ENCODE measurements at regions not wholly inside any gene's neighbourhood (a gene's known extent, or its start where the extent isn't known, plus 50 kb on each side); places are given as distances from the start of the nearest gene placed in this dataset.

DNA sequence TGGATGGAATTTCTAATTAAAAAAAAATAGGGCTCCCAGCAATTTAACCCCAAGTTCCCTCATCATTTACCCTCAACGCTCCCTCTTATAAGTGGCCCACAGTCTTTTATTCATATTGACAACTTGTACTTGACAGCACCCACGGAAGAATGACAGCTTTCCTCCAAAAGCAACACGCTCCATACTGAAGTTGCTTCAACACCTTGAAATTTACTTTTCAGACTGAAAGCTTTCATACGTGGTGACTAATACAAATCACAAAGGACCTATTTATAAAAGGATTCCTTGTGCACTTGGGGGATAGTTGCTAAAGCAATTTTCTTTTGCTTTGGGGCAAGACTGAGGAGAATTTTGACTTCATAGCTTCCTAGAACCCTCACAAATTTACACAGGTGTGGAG, 1629.4 kb upstream of the SEL1L start:
- TF ChIP-seq POLR2A (IDR thresholded peaks at IDR 0.05), result no peak
- TF ChIP-seq, protein P1, sequence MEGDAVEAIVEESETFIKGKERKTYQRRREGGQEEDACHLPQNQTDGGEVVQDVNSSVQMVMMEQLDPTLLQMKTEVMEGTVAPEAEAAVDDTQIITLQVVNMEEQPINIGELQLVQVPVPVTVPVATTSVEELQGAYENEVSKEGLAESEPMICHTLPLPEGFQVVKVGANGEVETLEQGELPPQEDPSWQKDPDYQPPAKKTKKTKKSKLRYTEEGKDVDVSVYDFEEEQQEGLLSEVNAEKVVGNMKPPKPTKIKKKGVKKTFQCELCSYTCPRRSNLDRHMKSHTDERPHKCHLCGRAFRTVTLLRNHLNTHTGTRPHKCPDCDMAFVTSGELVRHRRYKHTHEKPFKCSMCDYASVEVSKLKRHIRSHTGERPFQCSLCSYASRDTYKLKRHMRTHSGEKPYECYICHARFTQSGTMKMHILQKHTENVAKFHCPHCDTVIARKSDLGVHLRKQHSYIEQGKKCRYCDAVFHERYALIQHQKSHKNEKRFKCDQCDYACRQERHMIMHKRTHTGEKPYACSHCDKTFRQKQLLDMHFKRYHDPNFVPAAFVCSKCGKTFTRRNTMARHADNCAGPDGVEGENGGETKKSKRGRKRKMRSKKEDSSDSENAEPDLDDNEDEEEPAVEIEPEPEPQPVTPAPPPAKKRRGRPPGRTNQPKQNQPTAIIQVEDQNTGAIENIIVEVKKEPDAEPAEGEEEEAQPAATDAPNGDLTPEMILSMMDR (IDR thresholded peaks at IDR 0.05), result no peak

Data from sigmoid colon (tissue), 3 donors.